Non-pigmented ciliary epithelial cell (primary cell): ENCODE measurements at regions not wholly inside any gene's neighbourhood (a gene's known extent, or its start where the extent isn't known, plus 50 kb on each side); places are given as distances from the start of the nearest gene placed in this dataset.
"Not testable (repeated sequence)": the region's sequence is repeated elsewhere in the genome, so short reads cannot be mapped to it uniquely, and the experiment has no call there.

Experiments
- DNase-seq: peaks from one replicate; pipeline ENCODE4 v3.0.0-alpha.2; 2010; ENCODE audit warnings: low read depth

DNA sequence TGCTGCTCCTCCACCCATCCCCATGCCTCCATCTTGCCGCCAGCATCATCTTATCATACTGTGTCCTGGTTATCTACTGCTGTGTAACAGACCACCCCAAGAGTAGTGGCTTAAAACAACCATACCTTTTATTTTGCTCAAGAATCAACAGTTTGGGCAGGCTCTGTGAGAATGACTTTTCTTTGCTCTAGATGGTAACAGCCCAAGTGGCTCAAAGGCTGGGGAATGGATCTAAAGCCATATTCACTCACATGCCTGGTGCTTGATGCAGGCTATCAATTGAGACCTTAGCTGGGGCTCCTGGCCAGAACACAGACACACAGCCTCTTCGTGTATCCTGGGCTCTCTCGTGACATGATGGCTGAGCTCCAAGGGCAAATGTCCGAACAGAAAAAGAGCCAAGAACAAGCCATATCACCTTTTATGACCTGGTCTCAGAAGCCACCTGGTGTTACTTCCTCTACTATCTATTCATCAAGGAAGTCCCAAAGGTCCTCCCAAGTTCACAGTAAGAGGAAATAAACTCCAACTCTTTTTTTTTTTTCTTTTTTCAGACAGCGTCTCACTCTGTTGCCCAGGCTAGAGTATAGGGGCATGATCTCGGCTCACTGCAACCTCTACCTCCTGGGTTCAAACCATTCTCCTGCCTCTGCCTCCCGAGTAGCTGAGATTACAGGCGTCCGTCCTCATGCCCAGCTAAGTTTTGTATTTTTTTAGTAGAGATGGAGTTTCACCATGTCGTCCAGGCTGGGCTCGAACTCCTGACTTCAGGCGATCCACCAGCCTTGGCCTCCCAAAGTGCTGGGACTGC is 159.3 kb upstream of the JARID2 start:
- DNase-seq = no peak

DNA sequence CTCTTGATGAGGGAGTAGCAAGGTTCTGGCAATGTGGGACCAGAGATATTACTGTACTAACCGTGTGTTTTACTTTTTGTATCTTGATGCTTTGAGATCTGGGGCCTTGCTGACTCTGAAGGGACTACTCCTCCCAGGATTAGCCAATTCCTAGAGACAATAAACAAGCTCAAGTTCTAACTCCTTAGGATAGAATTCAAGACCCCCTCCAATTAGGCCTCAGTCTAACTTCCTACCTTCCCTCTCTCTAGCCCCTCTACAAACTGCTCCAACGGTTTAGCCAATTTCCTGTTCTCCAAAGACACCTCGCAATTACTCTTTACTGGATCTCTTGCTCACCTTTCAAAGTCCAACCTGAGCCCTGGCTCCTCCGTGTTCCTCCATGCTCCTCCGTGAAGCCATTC is 158.7 kb upstream of the JARID2 start:
- no peak for DNase-seq

DNA sequence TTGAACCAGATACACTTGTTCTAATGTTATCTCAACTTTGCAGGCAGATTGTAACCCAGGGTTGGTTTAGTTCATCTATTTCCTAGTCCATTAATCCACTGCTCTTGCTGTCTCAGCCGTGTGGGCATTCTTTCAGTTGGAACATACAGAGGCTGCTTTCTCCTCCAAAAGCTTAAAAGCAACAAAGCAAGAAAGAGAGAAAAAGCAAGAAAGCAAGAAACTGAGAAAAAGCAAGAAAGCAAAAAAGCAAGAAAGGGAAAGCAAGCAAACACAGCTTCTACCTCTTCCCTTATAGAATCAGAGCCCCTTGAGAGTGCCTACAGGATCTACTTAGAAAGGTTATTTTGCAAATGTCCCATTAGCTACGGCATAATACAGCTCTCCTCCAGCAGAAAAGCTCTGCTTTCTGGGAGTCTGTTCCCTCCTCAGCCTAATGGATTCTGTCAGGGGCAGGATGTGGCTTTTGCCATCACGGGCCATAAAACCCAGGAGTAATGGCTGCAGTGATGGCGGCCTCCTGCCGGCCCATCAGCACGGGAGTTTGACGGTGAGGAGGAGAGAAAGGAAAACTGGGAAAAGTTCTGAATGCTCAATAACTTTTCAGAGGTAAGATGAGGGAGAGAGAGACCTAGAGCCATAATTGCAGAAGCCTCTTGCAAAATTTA is 156.8 kb upstream of the JARID2 start:
- no peak for DNase-seq

DNA sequence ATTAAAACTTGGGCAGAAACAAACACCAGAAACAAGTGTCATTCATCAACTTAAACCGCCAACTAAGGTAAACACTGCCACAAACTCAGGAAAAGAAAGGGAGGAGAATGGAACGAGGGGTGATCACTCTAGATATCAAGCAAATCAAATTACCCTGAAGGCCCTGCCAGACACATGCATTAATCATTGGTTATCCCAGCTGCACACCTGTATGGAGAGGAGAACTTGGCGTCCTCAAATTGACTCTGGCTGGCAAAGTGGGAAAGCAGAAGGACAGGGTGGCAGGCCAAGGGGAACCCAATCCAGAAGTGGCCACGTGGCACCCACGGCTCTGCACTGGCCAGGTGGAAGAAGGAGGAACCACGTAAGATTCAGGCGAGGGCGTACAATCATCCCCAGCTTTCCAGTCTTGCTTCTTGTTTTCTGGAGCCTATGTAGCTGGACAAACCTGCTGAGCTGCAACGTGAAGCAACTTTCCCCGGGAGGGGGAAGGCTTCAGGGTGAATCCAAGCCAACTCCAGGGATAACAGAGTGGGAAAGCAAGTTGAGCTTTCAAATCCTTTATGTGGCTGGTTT is 156.2 kb upstream of the JARID2 start:
- DNase-seq = no peak

DNA sequence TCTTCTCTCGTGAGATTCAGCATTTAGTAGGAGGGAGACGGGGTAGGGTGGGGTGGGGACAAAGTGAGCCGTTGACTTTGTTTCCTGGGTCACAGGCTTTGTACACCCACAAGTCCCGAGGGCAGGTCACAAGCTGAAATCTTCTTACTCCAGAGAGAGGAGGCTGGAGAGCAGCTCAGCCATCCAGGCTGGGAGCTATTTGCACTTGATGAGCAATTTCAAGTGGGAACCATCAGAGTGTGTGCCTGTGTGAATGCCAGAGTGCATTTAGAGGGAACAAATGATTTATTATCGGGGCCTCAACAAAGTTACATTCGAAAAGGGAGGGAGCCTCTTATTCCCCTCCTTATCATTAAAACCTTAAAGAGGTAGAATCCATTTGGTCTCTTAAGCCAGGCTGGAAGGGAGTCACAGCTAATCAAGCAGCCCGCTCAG is 155.7 kb upstream of the JARID2 start:
- no peak for DNase-seq

DNA sequence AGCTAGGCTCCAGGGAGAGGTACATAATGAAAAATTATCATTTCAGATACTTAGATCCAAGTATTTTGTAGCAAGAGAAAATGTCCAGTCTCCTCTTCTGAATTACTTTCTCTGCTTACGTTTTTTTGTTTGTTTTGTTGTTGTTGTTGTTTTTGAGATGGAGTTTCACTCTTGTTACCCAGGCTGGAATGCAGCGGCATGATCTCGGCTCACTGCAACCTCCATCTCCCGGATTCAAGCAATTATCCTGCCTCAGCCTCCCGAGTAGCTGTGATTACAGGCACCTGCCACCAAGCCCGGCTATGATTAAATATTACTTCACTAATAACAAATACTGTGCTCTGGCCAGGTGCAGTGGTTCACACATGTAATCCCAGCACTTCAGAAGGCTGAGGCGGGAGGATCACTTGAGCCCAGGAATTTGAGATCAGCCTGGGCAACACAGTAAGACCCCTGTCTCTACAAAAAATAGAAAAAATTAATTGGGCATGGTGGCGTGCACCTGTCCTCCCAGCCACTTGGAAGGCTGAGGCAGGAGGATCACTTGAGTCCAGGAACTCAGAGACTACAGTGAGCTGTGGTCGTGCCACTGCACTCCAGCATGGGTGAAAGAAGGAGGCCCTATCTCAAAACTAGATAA is 155.0 kb upstream of the JARID2 start:
- DNase-seq = no peak

DNA sequence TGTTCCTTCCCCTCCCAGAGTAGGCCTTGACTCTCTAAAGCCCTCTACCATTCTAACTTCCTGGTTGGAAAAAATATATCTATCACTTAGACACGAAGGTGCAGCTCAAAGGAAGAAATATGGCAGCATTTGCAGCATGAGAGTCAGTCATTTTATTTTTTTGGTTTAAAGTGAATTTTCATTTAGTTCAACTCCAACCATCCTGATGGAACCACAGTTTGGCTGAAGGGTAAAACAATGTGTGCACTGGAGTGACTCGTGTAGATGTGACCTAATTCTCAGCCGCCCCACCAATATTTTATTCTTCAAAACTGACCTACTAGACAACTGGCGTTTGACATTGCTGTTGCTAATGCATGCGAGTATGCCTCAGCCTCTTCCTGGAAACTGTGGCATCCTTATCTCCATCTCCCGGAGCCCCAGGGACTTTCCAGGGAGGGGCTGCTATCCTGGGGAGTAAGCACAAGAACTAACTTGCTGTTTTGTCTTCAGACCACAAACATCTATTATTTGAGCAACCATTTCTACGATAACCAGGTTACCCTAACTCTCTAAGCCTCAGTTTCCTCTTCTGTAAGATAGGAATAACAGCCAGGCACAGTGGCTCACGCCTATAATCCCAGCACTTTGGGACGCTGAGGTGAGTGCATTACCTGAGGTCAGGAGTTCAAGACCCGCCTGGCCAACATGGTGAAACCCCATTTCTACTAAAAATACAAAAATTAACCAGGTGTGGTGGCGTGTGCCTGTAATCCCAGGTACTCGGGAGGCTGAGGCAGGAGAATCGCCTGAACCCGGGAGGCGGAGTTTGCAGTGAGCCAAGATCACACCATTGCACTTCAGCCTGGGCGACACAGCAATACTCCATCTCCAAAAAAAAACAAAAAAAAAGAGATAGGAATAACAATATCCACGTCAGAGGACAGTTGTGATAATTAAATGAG is 148.7 kb upstream of the JARID2 start:
- DNase-seq = no peak

DNA sequence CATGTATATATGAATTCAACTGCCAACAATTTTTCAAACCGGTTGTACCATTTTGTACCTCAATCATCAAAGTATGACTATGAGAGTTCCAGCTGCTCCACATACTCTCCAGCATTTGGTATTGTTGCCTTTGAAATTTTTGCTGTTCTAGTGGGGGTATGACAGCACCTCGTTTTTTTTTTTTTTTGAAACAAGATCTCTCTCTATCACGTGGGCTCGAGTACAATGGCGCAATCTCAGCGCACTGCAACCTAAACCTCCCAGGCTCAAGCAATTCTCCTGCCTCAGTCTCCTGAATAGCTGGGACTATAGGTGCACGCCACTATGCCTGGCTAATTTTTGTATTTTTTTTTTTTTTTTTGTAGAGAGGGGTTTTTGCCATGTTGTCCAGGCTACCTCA is 144.7 kb upstream of the JARID2 start:
- no peak for DNase-seq

DNA sequence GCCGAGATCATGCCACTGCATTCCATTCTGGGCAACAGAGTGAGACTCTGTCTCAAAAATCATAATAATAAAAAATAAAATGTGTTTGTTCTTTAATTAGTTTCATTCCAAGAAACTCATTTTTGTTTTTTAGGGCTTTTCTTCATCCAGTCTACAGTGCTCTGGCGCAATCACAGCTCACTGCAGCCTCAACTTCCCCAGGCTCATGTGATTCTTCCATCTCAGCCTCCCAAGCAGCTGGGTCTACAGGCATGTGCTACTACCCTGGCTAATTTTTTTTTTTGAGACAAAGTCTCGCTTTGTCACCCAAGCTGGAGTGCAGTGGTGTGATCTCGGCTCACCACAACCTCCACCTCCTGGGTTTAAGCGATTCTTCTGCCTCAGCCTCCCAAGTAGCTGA is 143.6 kb upstream of the JARID2 start:
- no peak for DNase-seq

DNA sequence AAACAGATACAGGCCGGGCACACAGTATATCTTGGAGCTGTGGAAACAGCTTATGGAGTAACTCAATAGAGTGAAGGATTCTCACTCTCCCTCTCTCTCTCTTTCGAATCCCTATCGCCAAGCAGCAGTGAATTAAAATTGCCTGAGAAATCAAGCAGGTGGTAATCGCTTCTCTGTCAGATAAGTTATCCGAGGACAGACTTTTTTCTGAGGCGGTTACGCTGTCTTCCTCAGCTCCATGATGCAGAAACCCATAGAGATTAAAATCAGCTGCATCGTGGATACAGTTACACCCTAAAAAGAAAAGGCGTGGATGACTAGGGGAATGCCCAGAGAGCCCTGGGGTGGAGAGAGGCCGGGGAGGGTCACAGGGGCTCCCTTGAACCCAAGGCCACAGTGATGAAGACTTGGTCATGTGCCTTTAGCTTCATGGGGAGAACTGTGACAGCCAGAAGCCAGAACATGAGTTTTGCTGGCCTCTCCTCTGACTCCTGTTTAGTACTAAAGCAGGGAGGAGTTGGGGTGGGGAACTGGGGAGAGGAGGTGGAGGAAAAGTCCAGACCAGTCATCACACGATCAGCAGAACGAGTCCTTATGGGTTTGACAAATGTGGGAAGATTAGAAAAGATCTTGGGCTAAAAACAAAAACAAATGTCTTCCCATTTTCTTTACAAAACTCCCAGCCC is 138.8 kb upstream of the JARID2 start:
- DNase-seq = no peak

DNA sequence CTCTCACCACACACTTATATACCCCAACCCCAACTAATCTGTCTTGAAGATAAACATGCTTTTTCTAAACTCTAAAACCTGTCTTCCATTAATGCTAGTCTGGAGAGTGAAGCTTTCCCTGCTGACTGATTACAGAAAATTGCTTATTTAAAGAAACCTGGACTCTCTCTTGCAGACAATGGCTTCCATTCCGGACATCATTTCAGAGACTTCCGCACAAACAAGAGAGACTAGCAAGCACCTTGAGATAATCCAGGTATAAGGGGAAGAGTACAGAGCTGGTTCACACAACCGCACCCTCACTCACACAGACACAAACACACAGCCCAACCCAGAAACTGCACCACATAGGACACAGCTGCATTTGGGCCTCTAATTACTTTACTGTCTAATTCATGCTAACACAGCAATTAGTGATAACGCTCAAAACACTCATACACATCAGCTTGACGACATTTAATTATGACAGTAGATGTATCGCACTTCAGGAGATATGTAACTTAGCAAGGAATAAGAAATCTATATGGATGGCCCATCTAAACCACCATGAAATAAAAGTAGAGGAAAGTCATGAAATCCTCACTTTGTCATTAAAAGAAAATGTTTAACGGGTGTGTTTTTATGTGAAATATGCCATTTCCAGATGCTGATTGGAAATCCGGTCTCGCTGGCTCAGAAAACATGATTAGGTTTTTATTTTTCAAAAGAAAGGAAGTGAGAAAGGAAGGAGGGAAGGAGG is 138.1 kb upstream of the JARID2 start:
- no peak for DNase-seq

DNA sequence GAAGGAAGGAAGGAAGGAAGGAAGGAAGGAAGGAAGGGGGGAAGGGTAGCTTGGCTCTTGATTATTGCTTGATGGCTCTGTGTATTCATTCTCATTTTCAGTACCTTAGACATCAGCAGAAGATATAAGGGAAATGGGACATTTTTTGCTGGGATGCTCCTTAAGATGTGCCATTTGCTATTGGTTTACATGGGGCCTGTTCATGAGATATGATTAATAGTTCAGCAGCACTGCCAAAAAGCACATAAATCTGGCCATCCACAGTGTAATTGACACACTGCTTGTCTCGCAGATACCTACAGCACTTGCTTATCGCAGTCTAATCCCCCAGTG is 137.5 kb upstream of the JARID2 start:
- DNase-seq = no peak

DNA sequence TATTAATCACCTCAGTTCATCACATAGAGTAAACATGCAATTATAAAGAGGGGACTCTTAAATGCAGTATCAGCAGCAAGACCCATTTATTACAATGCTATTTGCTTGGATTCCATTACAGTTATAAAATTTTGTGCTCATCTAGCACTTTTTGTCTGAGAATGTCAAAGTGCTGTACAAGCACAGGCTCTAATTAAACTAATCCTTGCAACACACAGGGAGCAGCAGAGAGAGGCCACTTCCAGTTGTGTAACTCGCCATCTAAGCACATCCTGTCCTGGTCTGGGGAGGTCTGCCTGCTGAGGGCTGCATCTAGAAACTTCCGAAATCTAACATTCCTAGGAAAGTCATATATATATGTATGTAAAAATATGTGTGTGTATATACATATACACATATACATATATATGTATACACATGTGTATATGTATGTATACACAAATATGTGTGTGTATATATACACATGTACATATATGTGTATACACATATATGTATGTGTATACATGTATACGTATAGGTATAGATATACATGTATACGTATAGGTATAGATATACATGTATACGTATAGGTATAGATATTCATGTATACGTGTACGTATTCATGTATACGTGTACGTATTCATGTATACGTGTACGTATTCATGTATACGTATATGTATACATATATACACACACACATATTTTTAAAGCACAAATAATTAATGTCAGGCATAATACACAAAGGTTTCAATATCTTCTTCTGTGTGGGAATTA is 136.4 kb upstream of the JARID2 start:
- DNase-seq = no peak

DNA sequence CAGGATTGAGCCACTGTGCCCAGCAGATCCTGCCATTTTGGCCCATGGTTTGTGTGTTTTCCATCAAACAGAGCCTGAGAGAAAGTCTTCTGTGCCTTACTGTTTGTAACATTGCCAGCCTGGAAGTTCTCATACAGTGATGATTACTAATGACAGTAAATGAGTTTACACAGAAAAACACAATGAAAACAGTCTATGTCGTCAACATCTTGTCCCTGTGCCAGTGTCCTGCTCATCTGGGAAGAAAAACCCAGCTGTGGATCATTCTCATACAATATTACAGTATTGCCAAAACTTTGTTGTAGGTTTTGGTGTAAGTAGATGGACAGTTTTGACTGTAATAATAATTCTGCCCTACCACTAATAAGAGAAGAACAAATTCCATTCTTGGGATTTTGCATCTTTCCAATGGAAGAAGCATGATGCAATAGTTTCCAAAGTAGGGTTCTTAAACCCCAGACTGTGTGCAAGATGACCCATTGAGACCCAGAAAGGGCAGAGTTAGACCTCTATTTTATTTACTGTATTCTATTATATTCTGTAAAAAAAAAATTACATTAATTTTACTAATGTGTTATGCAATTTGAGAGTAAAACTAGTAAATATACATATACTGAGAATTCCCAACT is 135.0 kb upstream of the JARID2 start:
- no peak for DNase-seq

DNA sequence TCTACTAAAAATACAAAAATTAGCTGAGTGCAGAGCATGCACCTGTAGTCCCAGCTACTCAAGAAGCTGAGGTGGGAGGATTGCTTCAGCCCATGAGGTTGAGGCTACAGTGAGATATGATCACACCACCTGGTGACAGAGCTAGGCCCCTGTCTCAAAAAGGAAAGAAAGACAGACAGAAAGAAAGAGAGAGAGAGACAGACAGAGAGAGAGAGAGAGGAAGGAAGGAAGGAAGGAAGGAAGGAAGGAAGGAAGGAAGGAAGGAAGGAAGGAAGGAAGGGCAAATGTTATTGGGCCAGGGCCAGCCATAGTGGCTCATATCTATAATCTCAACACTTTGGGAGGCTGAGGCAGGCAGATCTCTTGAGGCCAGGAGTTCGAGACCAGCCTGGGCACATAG is 134.3 kb upstream of the JARID2 start:
- not testable (repeated sequence) for DNase-seq

DNA sequence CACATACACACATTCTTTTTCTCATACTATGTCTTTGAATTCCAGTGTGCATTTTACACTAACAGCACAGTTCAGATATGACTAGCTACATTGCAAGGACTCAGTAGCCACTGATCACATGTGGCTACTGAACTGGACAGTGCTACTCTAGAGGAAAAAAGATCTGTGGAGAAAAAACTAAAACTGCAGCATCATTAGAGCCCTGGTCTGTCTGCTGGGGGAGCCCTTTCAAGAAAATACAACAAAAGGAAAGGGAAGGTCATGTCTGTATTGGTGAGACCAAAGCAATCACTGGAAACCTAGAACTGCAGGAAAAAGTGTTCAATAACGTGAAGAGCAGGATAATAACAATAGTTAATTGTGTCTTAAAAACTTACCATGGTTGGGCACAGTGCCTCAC is 132.3 kb upstream of the JARID2 start:
- DNase-seq = no peak

DNA sequence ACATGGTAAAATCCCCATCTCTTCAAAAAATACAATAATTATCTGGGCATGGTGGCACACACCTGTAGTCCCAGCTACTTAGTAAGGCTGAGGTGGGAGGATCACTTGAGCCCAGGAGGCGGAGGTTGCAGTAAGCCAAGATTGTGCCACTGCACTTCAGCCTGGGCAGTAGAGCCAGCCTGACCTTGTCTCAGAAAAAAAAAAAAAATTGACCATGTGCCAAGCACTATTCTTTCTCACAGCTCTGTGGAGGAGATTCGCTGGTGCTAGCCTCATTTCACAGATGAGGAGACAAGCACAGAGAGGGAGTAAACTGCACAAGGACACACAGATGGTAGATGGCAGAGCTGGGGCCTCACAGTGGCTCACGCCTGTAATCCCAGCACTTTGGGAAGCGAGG is 131.8 kb upstream of the JARID2 start:
- DNase-seq = no peak

DNA sequence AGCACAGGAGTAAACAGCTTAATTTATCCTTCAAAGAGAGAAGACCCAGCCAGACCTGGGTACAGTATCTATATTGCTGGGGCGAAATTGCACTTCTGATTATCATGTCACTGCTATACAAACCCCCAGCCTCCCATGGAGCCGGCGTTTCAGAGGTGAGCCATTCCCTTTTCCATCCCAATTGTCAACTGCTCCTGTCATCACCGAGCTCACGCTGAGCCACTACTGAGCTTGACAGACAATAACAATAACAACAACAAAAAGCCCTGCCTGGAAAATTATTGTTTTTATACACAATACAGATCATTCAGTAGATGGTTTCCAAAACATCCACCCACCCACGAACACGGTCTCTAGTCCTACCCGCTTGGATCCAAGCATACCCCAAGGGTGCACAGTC is 129.0 kb upstream of the JARID2 start:
- no peak for DNase-seq

DNA sequence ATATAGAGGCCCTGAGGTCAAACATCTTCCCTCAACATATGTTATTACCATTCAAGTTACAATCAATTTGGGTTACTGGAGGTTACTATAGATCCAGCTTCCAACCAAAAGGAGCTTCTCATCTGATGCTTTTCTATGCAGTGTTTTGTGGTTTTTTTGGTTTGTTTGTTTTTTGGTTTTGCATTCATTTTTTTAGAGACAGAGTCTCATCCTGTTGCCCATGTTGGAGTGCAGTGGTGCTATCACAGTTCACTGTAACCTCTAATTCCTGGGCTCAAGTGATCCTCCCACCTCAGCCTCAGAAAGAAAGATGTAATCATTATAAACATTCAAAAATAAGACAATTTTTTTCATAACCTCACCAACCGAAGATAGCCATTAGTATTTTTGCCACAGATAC is 124.4 kb upstream of the JARID2 start:
- no peak for DNase-seq
